ENCODE measurements at regions not wholly inside any gene's neighbourhood (a gene's known extent, or its start where the extent isn't known, plus 50 kb on each side); places are given as distances from the start of the nearest gene placed in this dataset.

DNA sequence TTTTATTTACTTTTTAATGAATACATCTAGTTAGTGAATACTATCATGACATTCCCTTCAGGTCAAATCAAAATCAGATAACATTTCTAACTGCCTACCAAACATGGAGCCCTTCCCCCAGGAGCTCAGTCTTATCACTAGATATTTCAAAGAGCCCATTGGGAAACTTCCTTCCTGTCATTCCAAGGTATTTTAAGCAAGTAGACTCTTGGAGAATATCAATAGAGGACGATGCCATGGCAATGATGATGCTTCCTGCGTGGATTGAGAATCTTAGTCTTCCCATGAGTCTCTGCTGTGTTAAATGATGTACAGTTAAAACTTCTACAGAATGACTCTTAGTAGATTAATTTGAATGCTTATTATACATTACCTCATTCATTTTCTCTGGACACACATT is 384.9 kb downstream of the CENPW start:
- TF ChIP-seq, protein P1, sequence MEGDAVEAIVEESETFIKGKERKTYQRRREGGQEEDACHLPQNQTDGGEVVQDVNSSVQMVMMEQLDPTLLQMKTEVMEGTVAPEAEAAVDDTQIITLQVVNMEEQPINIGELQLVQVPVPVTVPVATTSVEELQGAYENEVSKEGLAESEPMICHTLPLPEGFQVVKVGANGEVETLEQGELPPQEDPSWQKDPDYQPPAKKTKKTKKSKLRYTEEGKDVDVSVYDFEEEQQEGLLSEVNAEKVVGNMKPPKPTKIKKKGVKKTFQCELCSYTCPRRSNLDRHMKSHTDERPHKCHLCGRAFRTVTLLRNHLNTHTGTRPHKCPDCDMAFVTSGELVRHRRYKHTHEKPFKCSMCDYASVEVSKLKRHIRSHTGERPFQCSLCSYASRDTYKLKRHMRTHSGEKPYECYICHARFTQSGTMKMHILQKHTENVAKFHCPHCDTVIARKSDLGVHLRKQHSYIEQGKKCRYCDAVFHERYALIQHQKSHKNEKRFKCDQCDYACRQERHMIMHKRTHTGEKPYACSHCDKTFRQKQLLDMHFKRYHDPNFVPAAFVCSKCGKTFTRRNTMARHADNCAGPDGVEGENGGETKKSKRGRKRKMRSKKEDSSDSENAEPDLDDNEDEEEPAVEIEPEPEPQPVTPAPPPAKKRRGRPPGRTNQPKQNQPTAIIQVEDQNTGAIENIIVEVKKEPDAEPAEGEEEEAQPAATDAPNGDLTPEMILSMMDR (IDR thresholded peaks at IDR 0.05; ENCODE audit: insufficient read depth, low read length, poor library complexity, severe bottlenecking): no peak
- no peak for TF ChIP-seq EZH2phosphoT487 (conservative IDR thresholded peaks at IDR 0.05; ENCODE audit: low read length)
